ENCODE measurements at regions not wholly inside any gene's neighbourhood (a gene's known extent, or its start where the extent isn't known, plus 50 kb on each side); places are given as distances from the start of the nearest gene placed in this dataset.

DNA sequence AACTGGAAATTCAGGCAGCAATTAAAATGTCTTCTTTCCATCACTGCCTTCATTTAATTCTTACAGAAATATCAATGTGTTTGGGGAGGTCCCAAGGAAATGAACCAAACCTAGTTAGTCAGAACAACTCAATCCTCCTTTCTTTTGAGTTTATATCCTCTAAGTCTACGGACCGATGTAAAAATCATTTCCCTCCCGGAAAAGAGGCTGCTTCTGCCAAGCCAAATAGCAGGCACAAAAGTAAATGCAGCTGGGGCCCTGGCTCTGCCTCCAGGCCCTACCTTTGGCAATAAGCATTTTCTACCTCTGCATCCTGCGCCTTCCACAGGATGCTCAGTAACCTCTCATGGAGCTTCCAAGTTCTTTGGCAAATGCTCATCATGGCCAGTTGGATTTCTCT is 122.5 kb upstream of the COL8A1 start:
- TF ChIP-seq, protein P1, sequence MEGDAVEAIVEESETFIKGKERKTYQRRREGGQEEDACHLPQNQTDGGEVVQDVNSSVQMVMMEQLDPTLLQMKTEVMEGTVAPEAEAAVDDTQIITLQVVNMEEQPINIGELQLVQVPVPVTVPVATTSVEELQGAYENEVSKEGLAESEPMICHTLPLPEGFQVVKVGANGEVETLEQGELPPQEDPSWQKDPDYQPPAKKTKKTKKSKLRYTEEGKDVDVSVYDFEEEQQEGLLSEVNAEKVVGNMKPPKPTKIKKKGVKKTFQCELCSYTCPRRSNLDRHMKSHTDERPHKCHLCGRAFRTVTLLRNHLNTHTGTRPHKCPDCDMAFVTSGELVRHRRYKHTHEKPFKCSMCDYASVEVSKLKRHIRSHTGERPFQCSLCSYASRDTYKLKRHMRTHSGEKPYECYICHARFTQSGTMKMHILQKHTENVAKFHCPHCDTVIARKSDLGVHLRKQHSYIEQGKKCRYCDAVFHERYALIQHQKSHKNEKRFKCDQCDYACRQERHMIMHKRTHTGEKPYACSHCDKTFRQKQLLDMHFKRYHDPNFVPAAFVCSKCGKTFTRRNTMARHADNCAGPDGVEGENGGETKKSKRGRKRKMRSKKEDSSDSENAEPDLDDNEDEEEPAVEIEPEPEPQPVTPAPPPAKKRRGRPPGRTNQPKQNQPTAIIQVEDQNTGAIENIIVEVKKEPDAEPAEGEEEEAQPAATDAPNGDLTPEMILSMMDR (IDR thresholded peaks at IDR 0.05): no peak
- no peak for TF ChIP-seq EP300 (IDR thresholded peaks at IDR 0.05)
- TF ChIP-seq POLR2A (IDR thresholded peaks at IDR 0.05): no peak
- TF ChIP-seq POLR2AphosphoS5 (IDR thresholded peaks at IDR 0.05): no peak

Measured in sigmoid colon (tissue), 4 donors.